HG02870 (cell line): ENCODE measurements at regions not wholly inside any gene's neighbourhood (a gene's known extent, or its start where the extent isn't known, plus 50 kb on each side); places are given as distances from the start of the nearest gene placed in this dataset.
A peak's percentile ranks its signal among the peaks of the same experiment; 100 is the strongest.

ENCODE experiments used
- ATAC-seq: cut with Tn5 transposase; IDR thresholded peaks from one replicate; pipeline ENCODE4 v1.9.1; 2021; ENCODE audit warnings: mild to moderate bottlenecking, moderate library complexity; ENCODE audit not compliant: unreplicated experiment

DNA sequence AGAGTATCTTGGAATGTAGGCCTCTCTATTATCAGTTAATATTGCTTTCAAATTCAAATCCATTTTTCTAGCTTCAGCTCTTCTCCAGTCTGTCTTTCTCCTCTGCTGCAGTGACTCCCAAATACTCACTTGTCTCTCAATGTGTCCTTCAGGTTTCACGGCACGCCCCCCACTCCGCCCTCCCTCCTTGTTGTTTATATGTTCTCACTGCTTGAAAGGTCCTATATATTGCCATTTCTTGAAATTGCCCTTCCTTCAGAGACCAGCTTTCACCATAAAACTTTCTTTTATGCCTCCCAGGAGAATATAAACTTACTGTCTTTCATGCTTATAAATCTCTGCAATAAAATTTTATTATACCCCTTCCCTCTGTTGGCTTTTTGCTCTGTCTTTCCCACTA lies 668.2 kb downstream of the CCSER2 start:
- no peak for ATAC-seq

DNA sequence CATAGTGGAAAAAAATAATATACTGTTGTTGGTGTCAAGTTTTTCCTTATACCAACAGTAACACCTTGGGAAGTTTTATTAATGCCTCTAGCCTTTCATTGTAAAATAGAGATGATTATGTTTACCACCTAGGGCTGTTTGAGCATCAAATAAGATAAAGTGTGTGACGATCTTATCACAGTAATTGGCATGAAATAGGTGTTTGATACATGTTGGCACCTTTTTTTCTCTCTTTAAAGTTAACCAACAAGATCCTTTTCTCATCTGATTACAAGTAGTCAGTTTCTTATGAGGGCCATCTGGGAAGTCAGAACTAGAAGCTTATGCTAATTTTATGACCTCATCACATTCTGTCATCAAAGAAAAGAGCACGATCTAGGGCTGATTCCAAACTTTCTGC lies 669.5 kb downstream of the CCSER2 start:
- no peak for ATAC-seq

GRCh38 chr10:84999929-85000328 lies 671.5 kb downstream of the CCSER2 start:
- ATAC-seq, result no peak

DNA sequence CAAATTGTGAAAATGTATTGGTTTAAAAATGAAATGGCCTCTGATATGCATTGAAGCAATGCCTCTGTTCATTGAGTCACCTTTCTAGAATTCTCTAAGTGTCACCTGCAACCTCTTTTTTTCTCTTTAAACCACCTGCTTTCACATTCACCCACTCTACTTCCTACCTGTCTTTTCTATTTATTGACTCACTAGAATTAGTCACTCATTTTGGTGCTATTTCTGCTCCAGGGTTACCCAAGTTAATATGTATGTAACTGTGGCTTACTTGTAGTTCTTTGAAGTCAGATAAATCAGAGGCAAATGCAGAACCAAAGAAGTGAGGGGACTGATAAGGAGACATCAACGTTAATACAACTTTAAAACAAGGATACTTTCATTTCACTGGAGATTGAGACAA lies 674.7 kb downstream of the CCSER2 start:
- no peak for ATAC-seq

DNA sequence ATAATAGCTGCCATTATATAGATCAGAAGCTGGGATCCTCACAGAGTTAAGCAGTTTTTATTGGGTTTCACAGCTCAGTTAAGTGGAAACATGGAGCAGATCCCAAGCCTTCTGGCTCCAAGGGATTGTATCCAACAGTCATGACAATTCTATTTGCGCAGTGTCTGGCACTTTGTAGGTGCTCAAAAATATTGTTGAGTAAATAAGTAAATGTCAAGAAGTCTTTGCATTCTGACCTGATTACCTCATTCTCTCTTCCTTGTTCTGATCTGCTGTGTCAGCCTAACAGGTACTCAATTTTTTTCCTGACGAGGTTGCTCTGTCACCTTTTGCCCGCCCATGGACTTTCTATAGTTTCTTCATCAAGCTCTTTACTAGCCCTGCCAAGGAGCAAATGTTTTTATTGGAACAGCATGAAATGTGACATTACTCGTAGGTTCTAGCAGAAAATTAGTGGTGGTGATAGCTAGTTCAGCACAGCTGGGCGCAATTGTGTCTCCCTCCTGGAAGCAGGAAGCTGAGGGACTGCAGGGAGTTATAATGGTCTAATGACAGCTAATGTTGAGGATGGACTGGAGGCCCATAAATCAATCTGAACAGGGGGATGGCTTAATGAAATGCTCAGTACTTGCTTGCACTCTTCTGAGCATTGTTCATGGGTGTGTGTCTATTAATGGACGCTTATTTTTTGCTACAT lies 680.2 kb downstream of the CCSER2 start:
- ATAC-seq, result no peak

GRCh38 chr10:85012305-85012704 lies 683.9 kb downstream of the CCSER2 start:
- ATAC-seq, result no peak

DNA sequence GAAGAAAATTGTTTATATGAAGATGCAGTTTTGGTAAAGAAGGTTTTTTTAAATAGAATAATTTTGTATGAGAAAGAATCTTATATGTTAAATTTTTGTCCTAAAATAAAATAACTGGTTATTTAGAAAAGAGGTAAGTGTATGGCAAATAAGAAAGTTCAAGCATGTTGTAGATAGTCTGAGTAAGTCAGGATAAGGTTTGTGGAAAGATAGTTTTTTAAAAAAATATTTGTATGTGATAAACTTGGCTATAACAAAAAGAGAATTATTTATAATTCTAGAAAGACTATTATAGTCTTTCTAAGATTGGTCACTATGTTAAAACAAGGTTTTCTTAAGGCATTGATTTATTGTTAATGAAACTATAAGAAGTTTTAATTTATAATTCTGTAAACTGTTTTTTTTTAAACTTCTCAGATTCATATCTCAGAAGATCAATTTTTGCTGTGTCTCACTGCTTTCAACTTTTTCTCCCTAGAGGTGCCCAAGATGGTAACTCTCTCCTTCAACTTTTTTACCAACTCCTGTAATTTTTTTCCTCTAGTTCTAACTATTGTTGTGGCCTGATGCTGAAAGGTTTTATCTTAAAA lies 698.6 kb downstream of the CCSER2 start:
- ATAC-seq, result no peak

- no peak for ATAC-seq
Measured at GRCh38 chr10:85032981-85033380, 704.6 kb downstream of the CCSER2 start.

GRCh38 chr10:85036661-85037060 lies 708.3 kb downstream of the CCSER2 start:
- ATAC-seq, result no peak

GRCh38 chr10:85039311-85039710 lies 710.9 kb downstream of the CCSER2 start:
- no peak for ATAC-seq

GRCh38 chr10:85043207-85043606 lies 714.8 kb downstream of the CCSER2 start:
- no peak for ATAC-seq

DNA sequence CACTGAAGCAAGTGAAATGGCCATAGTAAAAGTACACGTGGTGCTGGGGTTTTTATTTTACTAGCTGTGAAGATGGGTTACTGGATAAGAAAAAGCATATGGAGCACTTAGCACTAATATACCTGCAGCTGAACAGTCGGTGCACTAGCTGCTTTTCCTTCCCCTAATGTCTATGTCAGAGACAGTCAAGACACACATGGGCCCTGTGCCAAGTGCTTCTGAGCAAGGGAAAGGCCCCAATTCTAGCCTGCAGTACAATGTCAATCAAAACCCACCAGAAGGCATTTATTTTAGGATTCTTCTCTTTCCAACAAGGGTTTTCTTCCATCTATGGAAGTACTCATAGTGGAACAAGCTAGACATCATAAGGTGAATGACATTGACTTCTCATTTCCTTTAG lies 716.7 kb downstream of the CCSER2 start:
- ATAC-seq, result no peak

DNA sequence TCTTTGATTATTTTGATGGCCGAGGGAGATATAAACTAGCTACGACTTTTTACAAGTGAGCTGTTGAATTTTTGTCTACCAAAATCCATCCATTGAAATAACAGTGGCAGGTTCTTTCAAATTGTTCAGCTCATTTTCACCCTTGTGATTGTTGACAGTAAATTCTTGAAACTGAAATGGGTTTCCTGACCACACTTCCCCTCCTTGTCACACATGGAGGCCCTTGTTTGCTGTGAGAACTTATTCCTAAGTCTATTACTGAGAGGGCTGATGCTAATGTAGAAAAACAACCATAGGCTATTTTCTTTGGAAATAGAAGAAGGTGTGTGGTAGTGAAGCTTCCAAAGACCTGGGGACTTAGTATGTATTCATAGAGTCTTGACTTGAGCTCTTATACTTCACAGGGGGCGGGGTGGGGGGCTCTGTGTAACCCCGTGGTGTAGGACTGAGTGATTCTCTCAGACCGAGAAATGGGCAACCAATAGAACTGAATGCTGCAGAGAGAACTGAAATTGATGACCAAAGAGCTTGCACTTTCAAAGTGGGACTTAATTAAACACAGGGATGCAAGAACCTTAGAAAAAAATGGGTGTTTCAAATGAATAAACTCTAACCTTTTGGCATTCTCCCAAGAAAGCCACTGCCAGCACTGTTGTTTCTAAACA lies 718.9 kb downstream of the CCSER2 start:
- no peak for ATAC-seq

DNA sequence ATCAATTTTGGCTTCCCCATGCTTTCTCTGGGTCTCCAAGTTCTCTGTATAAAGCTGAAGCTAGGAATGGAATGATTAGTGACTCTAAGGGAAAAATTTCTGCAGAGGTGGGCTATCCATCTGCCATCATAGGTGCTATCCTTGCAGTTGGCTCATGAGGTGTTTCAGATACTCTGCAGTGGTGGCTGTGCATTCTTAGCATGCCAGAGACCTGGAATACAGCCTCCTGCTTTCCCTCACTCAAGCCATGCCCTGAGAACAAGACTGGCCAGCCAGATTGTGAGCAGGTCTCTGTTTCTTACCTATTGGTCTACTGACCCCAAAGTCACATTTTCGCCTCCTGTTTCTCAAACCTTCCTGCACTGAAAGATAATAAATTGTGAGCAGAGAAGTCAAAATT lies 719.6 kb downstream of the CCSER2 start:
- ATAC-seq, result no peak

GRCh38 chr10:85048644-85049043 lies 720.3 kb downstream of the CCSER2 start:
- ATAC-seq, result no peak

DNA sequence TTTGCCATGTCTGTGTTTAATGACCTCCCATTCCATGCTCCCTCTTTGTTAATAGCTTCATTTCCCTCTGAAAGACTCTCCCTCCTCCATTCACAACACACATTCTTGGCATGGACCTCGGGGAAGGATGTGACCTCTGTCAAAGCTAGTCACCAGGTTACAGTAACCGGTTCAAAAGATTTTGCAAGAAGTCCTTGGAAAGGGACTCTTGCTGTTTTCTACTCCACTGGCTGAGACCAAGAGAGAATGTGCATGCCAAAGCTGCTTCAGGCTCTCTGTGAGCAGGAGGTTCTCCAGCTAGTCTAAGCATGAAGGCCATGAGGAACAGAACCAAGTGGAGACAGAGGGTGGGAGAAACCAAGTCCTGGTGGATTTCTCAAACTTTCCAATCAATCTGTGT lies 732.6 kb downstream of the CCSER2 start:
- ATAC-seq, result no peak

GRCh38 chr10:85061401-85061800 lies 733.0 kb downstream of the CCSER2 start:
- ATAC-seq, result no peak

GRCh38 chr10:85067955-85068354 lies 739.6 kb downstream of the CCSER2 start:
- peak; percentile 79 for ATAC-seq

GRCh38 chr10:85080934-85081333 lies 752.5 kb downstream of the CCSER2 start:
- no peak for ATAC-seq

- no peak for ATAC-seq
Measured at GRCh38 chr10:85098835-85099521, 770.6 kb downstream of the CCSER2 start.

DNA sequence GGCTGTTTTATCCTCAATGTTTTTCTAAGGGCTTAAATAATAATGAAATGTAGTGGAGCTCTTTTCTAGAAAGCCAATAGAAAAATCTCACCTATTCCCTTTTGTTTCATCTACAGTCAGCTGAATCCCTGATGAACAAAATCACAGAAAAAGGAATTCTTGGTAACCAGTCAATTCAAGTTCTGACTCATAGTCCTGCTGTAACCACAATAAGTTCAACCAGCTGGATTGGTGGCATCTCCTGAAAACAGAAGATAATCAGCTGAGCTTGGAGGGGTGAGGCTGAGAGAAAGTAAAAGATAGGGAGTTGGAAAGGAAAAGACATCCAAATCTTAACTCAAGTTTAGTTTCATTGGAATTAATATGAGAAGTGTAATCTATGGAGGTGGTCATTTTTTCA lies 772.1 kb downstream of the CCSER2 start:
- no peak for ATAC-seq
